GM18873 (cell line): ENCODE measurements at regions not wholly inside any gene's neighbourhood (a gene's known extent, or its start where the extent isn't known, plus 50 kb on each side); places are given as distances from the start of the nearest gene placed in this dataset.
"Not testable (repeated sequence)": the region's sequence is repeated elsewhere in the genome, so short reads cannot be mapped to it uniquely, and the experiment has no call there.

Source experiments
- ATAC-seq: cut with Tn5 transposase; IDR thresholded peaks from one replicate; pipeline ENCODE4 v1.9.1; 2021; ENCODE audit warnings: mild to moderate bottlenecking, moderate library complexity, moderate number of reproducible peaks; ENCODE audit not compliant: unreplicated experiment, low FRiP score

- ATAC-seq: not testable (repeated sequence)
Measured at GRCh38 chr3:39739658-39740057, 69.8 kb upstream of the MYRIP start.

GRCh38 chr3:39744746-39745145, 64.7 kb upstream of the MYRIP start:
- no peak for ATAC-seq

- no peak for ATAC-seq
Measured at GRCh38 chr3:39748002-39748401, 61.4 kb upstream of the MYRIP start.

- ATAC-seq: no peak
Measured at GRCh38 chr3:39748763-39749162, 60.6 kb upstream of the MYRIP start.

- peak; percentile 41 for ATAC-seq
Measured at GRCh38 chr3:39750712-39751111, 58.7 kb upstream of the MYRIP start.

- ATAC-seq: no peak
Measured at GRCh38 chr3:39751286-39751685, 58.1 kb upstream of the MYRIP start.

GRCh38 chr3:39752019-39752637, 57.3 kb upstream of the MYRIP start:
- no peak for ATAC-seq

GRCh38 chr3:39752751-39753150, 56.7 kb upstream of the MYRIP start:
- no peak for ATAC-seq

GRCh38 chr3:39753391-39753790, 56.0 kb upstream of the MYRIP start:
- no peak for ATAC-seq

GRCh38 chr3:39754549-39754948, 54.9 kb upstream of the MYRIP start:
- ATAC-seq: peak; percentile 78

- ATAC-seq: no peak
Measured at GRCh38 chr3:39755100-39755499, 54.3 kb upstream of the MYRIP start.

- no peak for ATAC-seq
Measured at GRCh38 chr3:39757307-39757706, 52.1 kb upstream of the MYRIP start.
